C4-2B (cell line): ENCODE measurements at regions not wholly inside any gene's neighbourhood (a gene's known extent, or its start where the extent isn't known, plus 50 kb on each side); places are given as distances from the start of the nearest gene placed in this dataset.
A peak's percentile ranks its signal among the peaks of the same experiment; 100 is the strongest.

Experiments
- H3K27ac ChIP-seq: fragments of 450-650 bp; 2 replicates; pipeline ENCODE4 v1.5.1; 2017
- ZFX ChIP-seq: fragments of 450-650 bp; IDR thresholded peaks from 2 replicates; pipeline ENCODE4 v1.6.1; 2017
- TF ChIP-seq, protein P1 (sequence below): fragments of 450-650 bp; conservative IDR thresholded peaks from 2 replicates; pipeline ENCODE4 v1.5.1; 2017; ENCODE audit warnings: mild to moderate bottlenecking

DNA sequence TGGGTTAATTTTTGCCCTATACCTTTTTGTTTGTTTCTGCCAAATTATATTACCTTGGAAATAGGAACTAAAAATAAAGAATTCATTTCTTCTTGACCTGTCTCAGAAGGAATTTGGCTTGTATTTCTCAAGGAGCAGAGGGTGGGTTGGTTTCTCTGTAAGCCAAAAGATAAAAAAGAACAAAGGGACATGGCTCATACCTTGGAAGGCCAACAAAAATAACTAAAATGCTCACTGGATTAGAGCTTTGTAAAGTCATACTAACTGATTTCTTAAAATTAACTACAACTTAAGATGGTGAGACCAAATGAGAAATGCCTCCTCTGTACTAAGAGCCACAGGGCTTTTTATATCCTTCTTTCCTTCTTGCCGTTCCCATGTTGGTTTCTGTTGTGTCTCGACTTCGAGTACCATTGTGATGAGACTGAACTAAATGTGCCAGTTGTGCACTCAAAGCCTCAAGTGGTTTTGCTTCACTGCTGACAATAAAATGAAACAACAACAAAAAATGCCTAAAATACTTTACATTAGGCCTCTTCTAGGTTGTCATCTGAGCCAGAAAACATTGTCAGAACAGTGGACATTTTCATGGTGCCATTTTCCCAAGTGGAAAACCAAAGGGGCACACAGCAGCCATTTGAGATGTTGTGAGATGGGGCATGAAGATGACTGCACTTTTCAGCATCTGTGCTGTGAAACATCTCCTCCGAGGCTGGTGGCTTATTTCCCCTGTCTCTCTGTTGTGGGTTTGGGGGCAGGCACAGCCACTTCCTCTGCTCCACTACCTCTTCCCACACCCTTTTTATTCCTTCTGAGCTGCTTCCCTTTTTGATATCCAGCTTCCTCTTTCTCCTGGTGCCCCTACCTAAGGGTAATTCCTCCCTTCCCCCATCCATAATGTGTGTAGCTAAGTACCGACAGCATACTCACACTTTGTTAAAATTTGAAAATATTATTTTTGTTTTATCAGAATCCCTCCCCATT lies 51.8 kb upstream of the AGR3 start:
- H3K27ac ChIP-seq = no peak overlapping the region
- TF ChIP-seq ZFX = no peak
- TF ChIP-seq, protein P1, sequence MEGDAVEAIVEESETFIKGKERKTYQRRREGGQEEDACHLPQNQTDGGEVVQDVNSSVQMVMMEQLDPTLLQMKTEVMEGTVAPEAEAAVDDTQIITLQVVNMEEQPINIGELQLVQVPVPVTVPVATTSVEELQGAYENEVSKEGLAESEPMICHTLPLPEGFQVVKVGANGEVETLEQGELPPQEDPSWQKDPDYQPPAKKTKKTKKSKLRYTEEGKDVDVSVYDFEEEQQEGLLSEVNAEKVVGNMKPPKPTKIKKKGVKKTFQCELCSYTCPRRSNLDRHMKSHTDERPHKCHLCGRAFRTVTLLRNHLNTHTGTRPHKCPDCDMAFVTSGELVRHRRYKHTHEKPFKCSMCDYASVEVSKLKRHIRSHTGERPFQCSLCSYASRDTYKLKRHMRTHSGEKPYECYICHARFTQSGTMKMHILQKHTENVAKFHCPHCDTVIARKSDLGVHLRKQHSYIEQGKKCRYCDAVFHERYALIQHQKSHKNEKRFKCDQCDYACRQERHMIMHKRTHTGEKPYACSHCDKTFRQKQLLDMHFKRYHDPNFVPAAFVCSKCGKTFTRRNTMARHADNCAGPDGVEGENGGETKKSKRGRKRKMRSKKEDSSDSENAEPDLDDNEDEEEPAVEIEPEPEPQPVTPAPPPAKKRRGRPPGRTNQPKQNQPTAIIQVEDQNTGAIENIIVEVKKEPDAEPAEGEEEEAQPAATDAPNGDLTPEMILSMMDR = no peak

DNA sequence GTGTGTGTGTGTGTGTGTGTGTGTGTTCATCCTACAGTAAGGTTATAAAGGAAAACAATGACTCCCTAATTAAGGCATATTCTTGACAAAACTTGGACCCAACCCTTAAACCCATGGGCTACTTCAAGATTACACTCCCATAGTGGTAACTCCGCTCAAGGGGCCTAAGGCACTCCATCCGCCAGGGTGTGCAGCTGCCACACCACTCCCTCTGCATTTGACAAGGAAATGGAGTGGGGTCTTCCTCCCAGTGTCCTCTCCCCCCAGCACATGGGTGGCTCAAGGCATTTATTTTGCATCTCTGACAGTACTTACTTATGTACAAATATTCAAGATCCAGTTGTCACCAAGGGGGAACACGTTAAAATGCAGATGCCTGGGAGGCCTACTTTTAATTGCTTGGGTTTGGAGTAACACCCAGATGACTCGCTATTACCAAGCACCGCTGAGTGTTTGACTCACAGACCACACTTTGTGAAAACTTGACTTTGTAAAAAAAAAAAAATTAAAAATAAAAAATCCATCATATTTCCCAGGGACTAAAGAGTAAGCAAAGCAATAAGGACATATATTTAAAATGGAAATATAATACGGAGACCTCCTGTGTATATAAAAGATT lies 53.0 kb upstream of the AGR3 start:
- TF ChIP-seq ZFX = no peak
- TF ChIP-seq, protein P1 = no peak
- H3K27ac ChIP-seq = peak overlapping the region; percentile 47

DNA sequence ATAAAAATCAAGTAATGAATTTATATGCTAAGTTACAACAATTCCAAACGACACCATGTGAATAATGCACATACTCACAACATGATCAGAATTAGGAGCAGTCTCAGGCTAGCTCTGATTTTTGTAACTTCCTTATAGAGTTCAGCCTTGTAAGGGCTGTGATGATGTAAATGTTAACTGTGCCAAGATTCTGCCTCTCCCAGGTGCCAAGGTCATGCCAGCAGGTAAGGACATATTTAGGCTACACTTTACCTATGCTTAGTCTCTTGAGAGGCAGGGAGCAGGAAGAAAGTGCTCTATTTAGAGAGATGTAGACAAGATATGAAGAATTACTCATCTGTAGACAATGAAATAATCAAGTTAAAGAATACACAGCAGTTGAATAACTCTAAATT lies 53.6 kb upstream of the AGR3 start:
- no peak overlapping the region for H3K27ac ChIP-seq
- TF ChIP-seq, protein P1 = no peak
- no peak for TF ChIP-seq ZFX

DNA sequence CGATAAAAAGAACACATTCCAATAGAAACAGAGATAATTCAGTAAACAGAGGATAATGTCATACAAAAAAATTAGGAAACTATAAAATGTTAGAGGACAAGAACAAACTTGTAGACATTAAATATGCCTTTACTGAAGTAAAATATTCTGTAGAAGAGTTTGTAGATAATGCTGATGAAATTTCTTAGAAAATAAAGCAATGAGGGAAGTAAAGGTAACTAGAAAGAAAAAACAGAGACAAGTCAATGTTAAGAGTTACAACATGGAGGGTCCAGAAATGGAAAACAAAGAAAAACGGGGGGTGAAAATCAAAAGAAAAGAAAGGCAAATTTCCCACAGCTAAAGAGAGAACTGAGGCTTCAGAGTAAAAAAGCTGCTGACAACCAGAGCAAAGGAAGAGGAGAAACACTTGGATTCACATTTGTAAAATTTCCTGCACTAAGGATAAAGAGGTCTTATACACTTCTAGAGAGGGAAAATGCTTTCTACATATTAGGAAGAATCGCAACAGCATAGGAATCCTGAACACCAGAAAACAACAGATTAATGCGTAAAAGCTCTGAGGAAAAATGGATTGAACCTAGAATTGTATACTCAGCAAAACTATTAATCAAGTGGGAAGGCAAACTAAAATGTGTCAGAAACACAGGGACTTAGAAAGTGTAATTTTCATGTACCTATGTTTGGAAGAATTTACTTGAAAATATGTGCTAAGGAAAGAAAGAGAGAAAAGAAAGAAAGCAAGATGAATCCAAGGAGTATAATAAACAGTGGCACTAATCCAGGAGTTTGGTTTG lies 55.0 kb upstream of the AGR3 start:
- no peak for TF ChIP-seq ZFX
- TF ChIP-seq, protein P1 = no peak
- no peak overlapping the region for H3K27ac ChIP-seq

DNA sequence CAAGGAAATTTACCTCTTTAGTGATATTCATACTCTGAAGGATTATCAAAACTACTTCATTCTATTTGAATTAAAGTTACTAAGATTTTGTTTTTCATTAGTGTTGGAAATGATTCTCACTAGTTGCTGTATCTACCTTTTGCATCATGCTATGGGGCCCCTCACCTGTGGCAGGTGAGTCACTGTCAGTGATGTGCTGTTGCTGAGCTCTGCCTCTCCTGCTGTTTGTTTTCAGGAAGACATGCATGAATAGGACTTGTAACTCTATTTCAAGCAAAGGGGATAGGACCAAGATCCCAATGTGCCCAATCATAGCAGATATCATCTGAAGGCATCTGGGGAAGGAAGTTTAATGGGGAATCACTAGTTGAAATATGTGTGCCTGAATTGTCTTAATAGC lies 57.4 kb upstream of the AGR3 start:
- no peak overlapping the region for H3K27ac ChIP-seq
- TF ChIP-seq ZFX = no peak
- TF ChIP-seq, protein P1 = no peak

DNA sequence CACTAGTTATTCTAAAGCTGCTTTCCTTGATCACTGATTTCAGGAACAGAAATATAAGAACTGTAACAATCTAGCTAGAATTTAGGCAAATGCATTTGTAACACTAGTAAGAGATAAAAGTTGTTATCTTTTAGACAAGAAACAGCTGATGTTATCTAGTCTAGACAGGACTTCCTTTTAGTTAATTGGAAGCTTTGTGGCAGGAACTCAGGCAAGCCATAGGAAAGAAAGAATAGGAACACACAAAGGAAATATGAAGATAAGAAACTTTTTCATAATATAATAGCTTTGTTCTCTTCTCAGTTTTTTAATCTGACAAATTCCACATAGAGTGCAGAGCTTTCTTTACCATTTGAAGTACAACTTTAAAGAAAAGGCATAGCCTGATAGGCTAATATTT lies 59.0 kb upstream of the AGR3 start:
- no peak for TF ChIP-seq ZFX
- TF ChIP-seq, protein P1 = no peak
- H3K27ac ChIP-seq = no peak overlapping the region
